ENCODE measurements at regions not wholly inside any gene's neighbourhood (a gene's known extent, or its start where the extent isn't known, plus 50 kb on each side); places are given as distances from the start of the nearest gene placed in this dataset.

GRCh38 chr7:94216944-94217461 lies 177.7 kb upstream of the COL1A2 start:
- no peak for TF ChIP-seq CTCF (conservative IDR thresholded peaks at IDR 0.05; ENCODE audit: low read depth, low read length)
- no peak for DNase-seq (ENCODE audit: low read depth)

GRCh38 chr7:94217766-94218165 lies 176.9 kb upstream of the COL1A2 start:
- no peak overlapping the region for H3K4me3 ChIP-seq (ENCODE audit: low read depth, low read length)
- TF ChIP-seq CTCF (conservative IDR thresholded peaks at IDR 0.05; ENCODE audit: low read depth, low read length) = no peak
- no peak for DNase-seq (ENCODE audit: low read depth)

More at GRCh38 chr7:94216944-94217461, 177.7 kb upstream of the COL1A2 start:
- no peak overlapping the region for H3K4me3 ChIP-seq (ENCODE audit: low read depth, low read length)

DNA sequence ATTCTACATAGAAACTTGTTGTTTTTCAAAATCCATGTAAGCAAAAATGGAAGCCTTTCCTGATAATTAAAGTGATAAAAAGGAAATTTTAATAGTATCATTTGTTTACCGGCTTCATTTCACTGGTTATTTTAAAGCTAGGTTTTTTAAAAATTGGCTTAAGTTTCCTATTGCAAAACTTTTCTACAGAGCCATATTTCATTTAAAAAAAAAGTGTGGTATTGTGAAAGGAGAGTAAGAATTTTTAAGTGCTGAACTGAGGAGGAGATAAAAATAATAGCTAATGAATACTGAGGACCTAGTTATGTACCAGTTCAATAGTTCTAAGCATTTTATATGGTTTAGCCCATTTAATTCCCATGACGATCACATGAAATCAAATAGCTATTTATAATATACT lies 172.2 kb upstream of the COL1A2 start:
- no peak for TF ChIP-seq CTCF (conservative IDR thresholded peaks at IDR 0.05; ENCODE audit: low read depth, low read length)
- no peak overlapping the region for H3K4me3 ChIP-seq (ENCODE audit: low read depth, low read length)
- no peak for DNase-seq (ENCODE audit: low read depth)

DNA sequence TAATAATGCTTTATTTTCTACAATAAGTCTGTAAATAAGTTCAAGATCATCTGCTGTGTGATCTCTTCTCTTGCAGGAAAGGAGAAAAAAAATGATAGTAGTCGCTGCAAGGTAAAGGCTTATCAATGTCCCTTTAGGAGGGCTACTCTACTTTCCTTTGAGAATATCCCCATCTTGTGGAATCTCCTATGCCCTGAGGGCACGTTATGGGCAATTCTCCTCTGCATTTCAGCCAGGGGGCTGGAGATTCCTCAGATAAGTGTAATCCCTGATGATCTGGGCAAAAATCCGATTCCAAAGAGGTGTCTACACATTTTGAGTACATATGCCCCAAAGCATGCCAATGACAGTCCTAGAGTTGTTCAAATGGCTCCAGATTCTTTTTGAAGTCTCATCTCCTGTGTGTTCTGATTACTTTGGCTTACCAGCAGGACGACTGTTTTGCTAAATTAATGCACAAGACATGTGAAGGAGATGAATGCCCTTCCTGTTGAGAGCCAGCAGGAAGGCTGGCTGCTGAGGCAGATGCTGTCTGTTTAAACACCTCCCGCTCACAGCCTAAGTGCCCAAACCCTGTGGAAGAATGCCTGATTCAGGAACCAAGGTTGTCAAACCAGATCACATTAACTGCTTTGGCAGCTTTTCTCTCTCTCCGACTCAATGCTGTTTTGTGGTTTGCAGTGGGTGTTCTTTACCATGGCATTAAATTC lies 171.2 kb upstream of the COL1A2 start:
- H3K4me3 ChIP-seq (ENCODE audit: low read depth, low read length) = no peak overlapping the region
- peak; percentile 78 for TF ChIP-seq CTCF (conservative IDR thresholded peaks at IDR 0.05; ENCODE audit: low read depth, low read length)
- DNase-seq (ENCODE audit: low read depth) = peak; percentile 19

DNA sequence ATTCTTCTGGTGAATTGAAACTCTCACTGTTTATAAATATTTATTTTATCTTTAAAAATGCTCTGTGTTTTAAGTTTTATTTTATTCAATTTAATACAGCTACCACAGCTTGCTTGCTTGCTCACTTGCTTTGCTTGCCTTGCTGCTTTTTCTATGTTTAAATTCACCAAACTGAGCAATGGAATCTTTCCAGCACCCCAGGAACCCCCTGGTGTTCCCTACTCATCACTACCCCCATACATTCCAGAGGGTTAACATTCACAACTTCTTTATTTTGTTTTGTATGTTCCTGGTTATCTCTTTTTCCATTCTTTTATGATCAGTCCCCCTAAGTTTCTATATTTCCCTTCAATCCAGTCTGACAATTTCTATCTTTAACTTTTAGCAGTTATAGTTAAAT lies 166.5 kb upstream of the COL1A2 start:
- no peak for TF ChIP-seq CTCF (conservative IDR thresholded peaks at IDR 0.05; ENCODE audit: low read depth, low read length)
- no peak overlapping the region for H3K4me3 ChIP-seq (ENCODE audit: low read depth, low read length)

DNA sequence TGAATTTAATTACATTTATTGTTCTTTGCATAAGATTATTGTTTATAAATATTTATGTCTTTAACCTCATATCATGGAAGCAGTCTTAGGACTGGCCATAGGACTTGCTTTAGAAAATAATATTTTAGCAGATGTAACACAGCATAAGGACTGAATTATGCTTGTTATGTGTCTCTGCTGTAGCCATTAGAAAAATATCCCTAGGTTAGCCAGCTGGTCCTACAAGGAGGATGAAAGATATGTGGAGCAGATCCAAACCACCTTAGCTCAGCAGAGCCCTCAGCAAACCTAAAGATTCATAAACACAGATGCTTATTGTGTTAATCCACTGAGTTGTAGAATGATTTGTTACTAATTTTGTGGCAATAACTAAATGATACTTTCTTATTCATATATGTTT lies 166.0 kb upstream of the COL1A2 start:
- no peak overlapping the region for H3K4me3 ChIP-seq (ENCODE audit: low read depth, low read length)
- no peak for DNase-seq (ENCODE audit: low read depth)
- no peak for TF ChIP-seq CTCF (conservative IDR thresholded peaks at IDR 0.05; ENCODE audit: low read depth, low read length)

More for the DNA sequence above, 166.5 kb upstream of the COL1A2 start:
- DNase-seq (ENCODE audit: low read depth) = no peak

- no peak overlapping the region for H3K4me3 ChIP-seq (ENCODE audit: low read depth, low read length)
- no peak for DNase-seq (ENCODE audit: low read depth)
- no peak for TF ChIP-seq CTCF (conservative IDR thresholded peaks at IDR 0.05; ENCODE audit: low read depth, low read length)
These were observed 163.4 kb upstream of the COL1A2 start for GRCh38 chr7:94231305-94231704.

All from epithelial cell of proximal tubule (primary cell).